ENCODE measurements at regions not wholly inside any gene's neighbourhood (a gene's known extent, or its start where the extent isn't known, plus 50 kb on each side); places are given as distances from the start of the nearest gene placed in this dataset.

DNA sequence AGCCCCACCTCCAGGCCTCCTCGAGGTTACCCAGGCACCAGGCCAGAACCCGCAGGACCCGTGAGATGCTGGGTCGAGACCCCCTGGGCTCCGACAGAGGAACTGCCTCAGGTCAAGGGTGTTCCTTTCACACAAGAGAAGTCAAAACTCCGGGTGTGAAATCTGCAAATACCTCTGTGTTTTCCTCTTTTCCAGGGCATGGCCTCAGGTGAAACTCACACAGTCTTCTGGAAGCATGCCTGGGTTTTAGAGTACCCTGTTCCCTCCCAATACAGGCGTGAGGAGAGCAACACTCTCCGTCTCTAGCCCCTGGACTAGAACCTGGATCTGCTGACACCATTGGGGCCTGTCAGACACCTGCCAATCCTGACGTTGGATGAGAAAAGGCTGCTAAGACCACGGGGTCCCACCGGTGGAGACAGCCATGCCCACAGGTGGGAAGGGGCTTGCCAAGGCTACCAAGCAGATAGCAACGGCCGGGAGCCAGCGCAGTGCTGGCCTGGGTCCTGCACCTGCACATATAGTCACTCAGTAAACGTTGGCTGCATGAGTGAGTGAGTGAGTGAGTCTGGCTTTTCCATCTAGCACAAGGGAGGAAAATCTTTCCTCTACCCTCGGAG lies 182.0 kb upstream of the PPP1R26 start:
- Histone ChIP-seq H2AFZ (ENCODE audit: low read depth, low read length, severe bottlenecking) (no peak overlapping the region), H3K4me3 (ENCODE audit: insufficient read depth, low read length, poor library complexity, severe bottlenecking) (no peak overlapping the region), H3K79me2 (ENCODE audit: insufficient read depth, low read length) (no peaks in the 10 kb centered on the region), H3K27ac (ENCODE audit: low read depth, low read length) (no peak overlapping the region), H3K9me3 (ENCODE audit: insufficient read depth, low read length) (no peaks in the 10 kb centered on the region), H3F3A (ENCODE audit: insufficient read depth) (no peaks in the 10 kb centered on the region), H3K9ac (ENCODE audit: low read length) (no peak overlapping the region), H3K9me2 (replicated peaks; ENCODE audit: insufficient read depth, low read length) (no peaks in the 10 kb centered on the region), H3K4me2 (ENCODE audit: low read depth, low read length, poor library complexity, severe bottlenecking) (no peak overlapping the region), H4K20me1 (ENCODE audit: low read depth, low read length) (no peaks in the 10 kb centered on the region), H3K36me3 (ENCODE audit: low read length) (no peaks in the 10 kb centered on the region), H3K27me3 (ENCODE audit: low read length) (no peaks in the 10 kb centered on the region)
- TF ChIP-seq, protein P1, sequence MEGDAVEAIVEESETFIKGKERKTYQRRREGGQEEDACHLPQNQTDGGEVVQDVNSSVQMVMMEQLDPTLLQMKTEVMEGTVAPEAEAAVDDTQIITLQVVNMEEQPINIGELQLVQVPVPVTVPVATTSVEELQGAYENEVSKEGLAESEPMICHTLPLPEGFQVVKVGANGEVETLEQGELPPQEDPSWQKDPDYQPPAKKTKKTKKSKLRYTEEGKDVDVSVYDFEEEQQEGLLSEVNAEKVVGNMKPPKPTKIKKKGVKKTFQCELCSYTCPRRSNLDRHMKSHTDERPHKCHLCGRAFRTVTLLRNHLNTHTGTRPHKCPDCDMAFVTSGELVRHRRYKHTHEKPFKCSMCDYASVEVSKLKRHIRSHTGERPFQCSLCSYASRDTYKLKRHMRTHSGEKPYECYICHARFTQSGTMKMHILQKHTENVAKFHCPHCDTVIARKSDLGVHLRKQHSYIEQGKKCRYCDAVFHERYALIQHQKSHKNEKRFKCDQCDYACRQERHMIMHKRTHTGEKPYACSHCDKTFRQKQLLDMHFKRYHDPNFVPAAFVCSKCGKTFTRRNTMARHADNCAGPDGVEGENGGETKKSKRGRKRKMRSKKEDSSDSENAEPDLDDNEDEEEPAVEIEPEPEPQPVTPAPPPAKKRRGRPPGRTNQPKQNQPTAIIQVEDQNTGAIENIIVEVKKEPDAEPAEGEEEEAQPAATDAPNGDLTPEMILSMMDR (IDR thresholded peaks at IDR 0.05; ENCODE audit: insufficient read depth, low read length, poor library complexity, severe bottlenecking): no peak
- no peak for TF ChIP-seq EZH2phosphoT487 (conservative IDR thresholded peaks at IDR 0.05; ENCODE audit: low read length)

DNA sequence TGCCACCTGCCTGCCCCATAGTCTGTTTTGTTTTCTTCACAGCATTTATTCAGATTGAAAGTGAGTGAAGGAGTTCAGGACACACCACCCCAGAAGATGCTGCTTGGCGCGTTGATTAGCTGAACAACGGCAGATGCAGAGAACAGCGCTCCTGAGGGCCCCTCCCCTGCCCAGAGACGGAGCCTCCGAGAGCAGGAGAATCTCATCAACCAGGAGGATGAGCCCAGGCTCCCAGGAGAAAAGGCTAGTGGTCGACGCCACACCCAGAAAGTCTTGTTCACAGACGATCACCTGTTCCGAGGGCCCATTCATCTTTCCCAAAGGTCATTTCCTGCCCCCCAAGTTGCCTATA lies 180.4 kb upstream of the PPP1R26 start:
- Histone ChIP-seq H3K27ac (ENCODE audit: low read depth, low read length) (no peak overlapping the region), H2AFZ (ENCODE audit: low read depth, low read length, severe bottlenecking) (no peak overlapping the region), H3F3A (ENCODE audit: insufficient read depth) (no peaks in the 10 kb centered on the region), H3K9me2 (replicated peaks; ENCODE audit: insufficient read depth, low read length) (no peaks in the 10 kb centered on the region), H3K4me2 (ENCODE audit: low read depth, low read length, poor library complexity, severe bottlenecking) (no peak overlapping the region), H3K79me2 (ENCODE audit: insufficient read depth, low read length) (no peaks in the 10 kb centered on the region), H3K27me3 (ENCODE audit: low read length) (no peaks in the 10 kb centered on the region), H3K4me3 (ENCODE audit: insufficient read depth, low read length, poor library complexity, severe bottlenecking) (no peak overlapping the region), H3K9me3 (ENCODE audit: insufficient read depth, low read length) (no peaks in the 10 kb centered on the region), H3K9ac (ENCODE audit: low read length) (no peak overlapping the region), H4K20me1 (ENCODE audit: low read depth, low read length) (no peaks in the 10 kb centered on the region), H3K36me3 (ENCODE audit: low read length) (no peaks in the 10 kb centered on the region)
- TF ChIP-seq EZH2phosphoT487 (conservative IDR thresholded peaks at IDR 0.05; ENCODE audit: low read length): no peak
- TF ChIP-seq, protein P1 (IDR thresholded peaks at IDR 0.05; ENCODE audit: insufficient read depth, low read length, poor library complexity, severe bottlenecking): no peak

DNA sequence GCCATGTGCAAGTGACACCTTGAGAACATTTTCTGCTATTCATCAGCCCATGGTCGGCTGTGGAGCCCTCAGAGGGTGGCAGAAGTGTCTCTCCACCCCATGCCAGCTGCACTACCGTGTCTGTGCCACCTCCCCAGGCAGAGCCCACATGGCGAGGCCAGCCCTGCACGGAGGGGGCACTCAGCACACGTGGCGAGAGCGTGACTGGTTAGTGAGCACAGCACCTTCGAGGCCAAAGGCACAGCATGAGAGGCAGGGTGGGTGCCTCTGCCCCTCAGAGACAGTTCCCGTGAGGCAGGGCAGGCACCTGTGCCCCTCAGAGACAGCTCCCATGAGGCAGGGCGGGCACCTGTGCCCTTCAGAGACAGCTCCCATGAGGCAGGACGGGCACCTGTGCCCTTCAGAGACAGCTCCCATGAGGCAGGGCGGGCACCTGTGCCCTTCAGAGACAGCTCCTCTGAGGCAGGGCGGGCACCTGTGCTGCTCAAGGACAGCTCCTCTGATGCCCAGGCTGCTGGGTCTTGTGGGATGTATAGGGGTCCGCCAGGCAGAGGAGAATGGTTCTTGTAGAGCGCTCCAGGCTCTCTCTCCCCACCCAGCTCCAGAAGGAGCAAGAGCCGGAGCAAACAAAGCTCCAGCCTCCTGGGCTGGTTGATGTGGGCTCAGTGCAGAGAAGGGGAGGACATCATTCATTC lies 179.8 kb upstream of the PPP1R26 start:
- H3K36me3 ChIP-seq (ENCODE audit: low read length): no peaks in the 10 kb centered on the region
- H3K27ac ChIP-seq (ENCODE audit: low read depth, low read length): no peak overlapping the region
- TF ChIP-seq EZH2phosphoT487 (conservative IDR thresholded peaks at IDR 0.05; ENCODE audit: low read length): no peak
- TF ChIP-seq, protein P1 (IDR thresholded peaks at IDR 0.05; ENCODE audit: insufficient read depth, low read length, poor library complexity, severe bottlenecking): no peak
- no peaks in the 10 kb centered on the region for H3K79me2 ChIP-seq (ENCODE audit: insufficient read depth, low read length)
- H3K4me3 ChIP-seq (ENCODE audit: insufficient read depth, low read length, poor library complexity, severe bottlenecking): no peak overlapping the region
- H2AFZ ChIP-seq (ENCODE audit: low read depth, low read length, severe bottlenecking): no peak overlapping the region
- no peak overlapping the region for H3K4me2 ChIP-seq (ENCODE audit: low read depth, low read length, poor library complexity, severe bottlenecking)
- H3K9ac ChIP-seq (ENCODE audit: low read length): no peak overlapping the region
- H3F3A ChIP-seq (ENCODE audit: insufficient read depth): no peaks in the 10 kb centered on the region
- no peaks in the 10 kb centered on the region for H3K9me3 ChIP-seq (ENCODE audit: insufficient read depth, low read length)
- no peaks in the 10 kb centered on the region for H3K9me2 ChIP-seq (replicated peaks; ENCODE audit: insufficient read depth, low read length)
- H4K20me1 ChIP-seq (ENCODE audit: low read depth, low read length): no peaks in the 10 kb centered on the region
- no peaks in the 10 kb centered on the region for H3K27me3 ChIP-seq (ENCODE audit: low read length)
